CD14-positive monocyte (primary cell): ENCODE measurements at regions not wholly inside any gene's neighbourhood (a gene's known extent, or its start where the extent isn't known, plus 50 kb on each side); places are given as distances from the start of the nearest gene placed in this dataset.

Experiments
- DNase-seq, 3 donors: peaks; one replicate each; pipeline ENCODE4 v3.0.0-alpha.2; 2011 to 2022
- H2AFZ ChIP-seq: 2 replicates; pipeline ENCODE4 v1.6.0; 2012; ENCODE audit warnings: mild to moderate bottlenecking, low read depth, low read length, inconsistent platforms; ENCODE audit not compliant: insufficient read depth, poor library complexity, severe bottlenecking
- H3K27ac ChIP-seq, 2 donors: 1 replicate in 1 of 2; 2 replicates in 1 of 2; pipeline ENCODE4 v1.5.1; 2012 to 2013; ENCODE audit warnings: low read length in 2 of 2, control low read depth in 1 of 2, inconsistent platforms in 1 of 2, low read depth in 1 of 2, mild to moderate bottlenecking in 1 of 2
- H3K27me3 ChIP-seq, 2 donors: one replicate each; pipeline versions ENCODE4 v1.6.0 to v1.6.1; 2011 to 2013; ENCODE audit warnings: low read length in 2 of 2; ENCODE audit not compliant: control insufficient read depth in 2 of 2, insufficient read depth in 2 of 2
- H3K36me3 ChIP-seq, 2 donors: replicated peaks in 1 of 2; 1 replicate in 1 of 2; 2 replicates in 1 of 2; pipeline versions ENCODE4 v1.5.1 to v1.6.1; 2012 to 2013; ENCODE audit warnings: low read length in 2 of 2, control low read depth in 1 of 2, inconsistent platforms in 1 of 2, mild to moderate bottlenecking in 1 of 2; ENCODE audit not compliant: insufficient read depth in 2 of 2, control insufficient read depth in 1 of 2
- H3K4me1 ChIP-seq, 2 donors: 1 replicate in 1 of 2; 2 replicates in 1 of 2; pipeline versions ENCODE4 v1.5.1 to v1.6.1; 2012 to 2013; ENCODE audit warnings: low read length in 2 of 2, control low read depth in 1 of 2, inconsistent platforms in 1 of 2, mild to moderate bottlenecking in 1 of 2, moderate library complexity in 1 of 2; ENCODE audit not compliant: insufficient read depth in 2 of 2, control insufficient read depth in 1 of 2
- H3K4me2 ChIP-seq: replicated peaks from 2 replicates; pipeline ENCODE3; 2012; ENCODE audit warnings: low read length, moderate library complexity, mild to moderate bottlenecking; ENCODE audit not compliant: poor library complexity, severe bottlenecking; ENCODE audit errors: extremely low read depth
- H3K4me3 ChIP-seq, 3 experiments: fragments of 200-600 bp in 1 of 3; sonication (generic) in 1 of 3; replicated peaks in 1 of 3; 1 replicate in 2 of 3; 2 replicates in 1 of 3; pipeline ENCODE4 v1.5.1; 2011 to 2013; ENCODE audit warnings: low read length in 3 of 3, mild to moderate bottlenecking in 3 of 3, control low read depth in 2 of 3, low read depth in 2 of 3, inconsistent platforms in 1 of 3, moderate library complexity in 1 of 3
- H3K79me2 ChIP-seq: 2 replicates; pipeline ENCODE4 v1.6.0; 2012; ENCODE audit warnings: mild to moderate bottlenecking, control low read depth, inconsistent platforms, low read length, moderate library complexity; ENCODE audit not compliant: insufficient read depth
- H3K9ac ChIP-seq: 2 replicates; pipeline ENCODE4 v1.6.0; 2017; ENCODE audit warnings: low read length, mild to moderate bottlenecking; ENCODE audit not compliant: insufficient read depth, poor library complexity, severe bottlenecking
- H3K9me3 ChIP-seq, 2 donors: replicated peaks in 1 of 2; 1 replicate in 1 of 2; 2 replicates in 1 of 2; pipeline versions ENCODE4 v1.5.1 to v1.6.1; 2012 to 2013; ENCODE audit warnings: low read length in 2 of 2, control low read depth in 1 of 2; ENCODE audit not compliant: control insufficient read depth in 1 of 2, insufficient read depth in 1 of 2
- H4K20me1 ChIP-seq: 2 replicates; pipeline ENCODE4 v1.6.0; 2012; ENCODE audit warnings: mild to moderate bottlenecking, low read length, control low read depth, moderate library complexity; ENCODE audit not compliant: insufficient read depth
- H3K27ac Mint-ChIP-seq, 7 donors: one replicate each; pipeline ENCODE4 v1.8.0; 2020; ENCODE audit warnings: mild to moderate bottlenecking in 7 of 7, mixed read lengths in 7 of 7, moderate library complexity in 6 of 7, inconsistent platforms in 2 of 7
- H3K27me3 Mint-ChIP-seq, 3 donors: one replicate each; pipeline ENCODE4 v1.8.0; 2021 to 2022; ENCODE audit warnings: low read depth in 3 of 3, mild to moderate bottlenecking in 3 of 3, mixed read lengths in 3 of 3, moderate library complexity in 3 of 3, inconsistent platforms in 1 of 3
- H3K36me3 Mint-ChIP-seq, 2 donors: one replicate each; pipeline ENCODE4 v1.8.0; 2020; ENCODE audit warnings: mixed read lengths in 2 of 2, inconsistent platforms in 1 of 2, mild to moderate bottlenecking in 1 of 2
- H3K4me1 Mint-ChIP-seq: one replicate; pipeline ENCODE4 v1.8.0; 2020; ENCODE audit warnings: mild to moderate bottlenecking, mixed read lengths
- H3K4me3 Mint-ChIP-seq, 2 donors: one replicate each; pipeline ENCODE4 v1.8.0; 2020; ENCODE audit warnings: mild to moderate bottlenecking in 2 of 2, mixed read lengths in 2 of 2, moderate library complexity in 1 of 2
- H3K9me3 Mint-ChIP-seq, 7 donors: one replicate each; pipeline ENCODE4 v1.8.0; 2020 to 2022; ENCODE audit warnings: mixed read lengths in 7 of 7, mild to moderate bottlenecking in 6 of 7, moderate library complexity in 6 of 7, inconsistent platforms in 2 of 7
- CTCF ChIP-seq: fragments of 200-600 bp; IDR thresholded peaks from one replicate; pipeline ENCODE4 v1.8.0; 2022; ENCODE audit warnings: antibody characterized with exemption, mild to moderate bottlenecking
- WGBS: methylation state at CpG from one replicate; pipeline ENCODE4 v1.1.5; 2013; ENCODE audit warnings: missing lambda C conversion rate; ENCODE audit not compliant: insufficient coverage; 5-methylcytosine and 5-hydroxymethylcytosine counted together
- intact Hi-C, 2 donors: fragments of 100-400 bp; cut with micrococcal nuclease; formaldehyde crosslinking; loops; one replicate each; pipeline versions ENCODE4 v1.15.0 to v1.15.1; 2023

GRCh38 chrX:113759422-113759821, 824.5 kb upstream of the HTR2C start:
- DNase-seq, result no peak
- no peak overlapping the region for H2AFZ ChIP-seq
- H3K4me2 ChIP-seq, result no peak overlapping the region
- Mint-ChIP-seq H3K27me3 (peaks cover 0 to 3% (median 0%) of the 10 kb centered on the region in 3 donors), H3K4me1 (no peaks in the 10 kb centered on the region), H3K4me3 (no peak overlapping the region), H3K36me3 (no peaks in the 10 kb centered on the region), H3K27ac (no peak overlapping the region), H3K9me3 (peaks cover 0 to 11% (median 2%) of the 10 kb centered on the region in 7 donors)
- H3K27me3 ChIP-seq, result no peaks in the 10 kb centered on the region
- H3K4me1 ChIP-seq, result no peaks in the 10 kb centered on the region
- no CpG with 5 or more reads among the region's 2 CpGs for WGBS
- H3K36me3 ChIP-seq, result no peaks in the 10 kb centered on the region
- no peaks in the 10 kb centered on the region for H4K20me1 ChIP-seq
- H3K9me3 ChIP-seq, result no peaks in the 10 kb centered on the region
- H3K27ac ChIP-seq, result no peak overlapping the region
- H3K4me3 ChIP-seq, result no peak overlapping the region
- intact Hi-C loops, result no loop called here
- no peak overlapping the region for H3K9ac ChIP-seq
- no peaks in the 10 kb centered on the region for H3K79me2 ChIP-seq
- TF ChIP-seq CTCF, result no peak

- H3K36me3 ChIP-seq, result no peaks in the 10 kb centered on the region
- H2AFZ ChIP-seq, result no peak overlapping the region
- intact Hi-C loops, result no loop called here
- no peaks in the 10 kb centered on the region for H4K20me1 ChIP-seq
- H3K9ac ChIP-seq, result no peak overlapping the region
- H3K9me3 ChIP-seq, result no peaks in the 10 kb centered on the region
- DNase-seq, result no peak
- no peak overlapping the region for H3K4me2 ChIP-seq
- peaks cover 0 to 2% (median 0%) of the 10 kb centered on the region in 7 donors for H3K9me3 Mint-ChIP-seq
- no peak overlapping the region for H3K27ac ChIP-seq
- H3K36me3 Mint-ChIP-seq, result no peaks in the 10 kb centered on the region
- WGBS, result no CpG with 5 or more reads among the region's 1 CpG
- H3K4me3 Mint-ChIP-seq, result no peak overlapping the region
- no peaks in the 10 kb centered on the region for H3K4me1 ChIP-seq
- H3K4me1 Mint-ChIP-seq, result no peaks in the 10 kb centered on the region
- H3K27me3 Mint-ChIP-seq, result peaks cover 0 to 4% (median 0%) of the 10 kb centered on the region in 3 donors
- no peak overlapping the region for H3K27ac Mint-ChIP-seq
- no peaks in the 10 kb centered on the region for H3K79me2 ChIP-seq
- H3K27me3 ChIP-seq, result no peaks in the 10 kb centered on the region
- H3K4me3 ChIP-seq, result no peak overlapping the region
- no peak for TF ChIP-seq CTCF
Observed at GRCh38 chrX:113747274-113747973, 836.5 kb upstream of the HTR2C start.
